Stimulated activated CD4-positive, alpha-beta T cell treated with anti-CD3 and anti-CD28 coated beads, Interleukin-2, amount 100 ng/mL, for 24 hours (primary cell): ENCODE measurements at regions not wholly inside any gene's neighbourhood (a gene's known extent, or its start where the extent isn't known, plus 50 kb on each side); places are given as distances from the start of the nearest gene placed in this dataset.
A peak's percentile ranks its signal among the peaks of the same experiment; 100 is the strongest.
"Not testable (repeated sequence)": the region's sequence is repeated elsewhere in the genome, so short reads cannot be mapped to it uniquely, and the experiment has no call there.

Experiments
- DNase-seq, 2 donors: peaks; one replicate each; pipeline ENCODE4 v3.0.0-alpha.2; 2020

DNA sequence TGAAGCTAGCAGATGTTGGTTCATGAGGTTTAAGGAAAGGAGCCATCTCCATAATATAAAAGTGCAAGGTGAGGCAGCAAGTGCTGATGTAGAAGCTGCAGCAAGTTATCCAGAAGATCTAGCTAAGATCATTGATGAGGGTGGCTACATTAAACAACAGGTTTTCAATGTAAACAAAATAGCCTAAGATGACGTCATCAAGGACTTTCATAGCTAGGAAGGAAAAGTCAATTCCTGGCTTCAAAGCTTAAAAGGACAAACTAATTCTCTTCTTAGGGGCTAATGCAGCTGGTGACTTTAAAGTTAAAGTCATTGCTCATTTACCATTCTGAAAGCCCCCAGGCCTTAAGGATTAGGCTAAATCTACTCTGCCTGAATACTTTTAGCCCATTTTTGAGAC is 141.9 kb downstream of the MID1IP1 start:
- DNase-seq, result no peak

GRCh38 chrX:38948046-38948445 is 146.8 kb downstream of the MID1IP1 start:
- no peak for DNase-seq

DNA sequence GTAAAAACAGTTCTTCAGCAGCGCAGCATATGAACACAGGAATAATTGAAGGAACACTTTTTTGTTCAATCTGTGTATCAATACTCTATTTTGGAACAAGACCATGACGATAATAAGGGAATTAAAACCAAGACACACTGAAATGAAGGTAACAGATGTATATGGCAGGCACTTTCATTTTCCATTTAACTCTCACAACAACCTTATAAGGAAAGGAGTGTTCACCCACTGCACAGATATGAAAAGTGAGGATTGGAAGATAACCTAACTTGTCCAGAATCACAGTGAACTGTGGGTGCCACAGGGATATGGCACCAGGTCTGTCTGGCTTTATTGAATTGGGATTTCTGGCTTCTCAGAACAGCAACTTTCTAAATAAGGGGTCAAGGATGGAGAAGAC is 153.3 kb downstream of the MID1IP1 start:
- no peak for DNase-seq

DNA sequence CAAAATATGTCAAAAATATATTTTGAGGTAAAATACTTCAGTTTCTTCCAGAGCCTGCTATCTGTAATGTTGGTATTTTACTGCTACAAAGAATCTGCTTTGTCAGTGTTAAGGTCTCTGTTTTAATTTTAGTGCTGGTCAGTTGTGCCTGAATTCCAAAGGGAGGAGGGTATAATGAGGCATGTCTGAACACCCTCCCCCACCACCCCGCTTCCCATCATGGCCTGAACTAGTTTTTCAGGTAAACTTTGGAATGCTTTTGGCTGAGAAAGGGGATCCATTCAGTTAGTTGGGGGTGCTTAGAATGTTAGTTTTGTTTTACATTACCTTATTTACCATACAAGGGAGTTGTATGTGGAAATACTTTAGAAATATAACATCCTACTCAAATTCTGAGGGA is 158.5 kb downstream of the MID1IP1 start:
- DNase-seq, result no peak

DNA sequence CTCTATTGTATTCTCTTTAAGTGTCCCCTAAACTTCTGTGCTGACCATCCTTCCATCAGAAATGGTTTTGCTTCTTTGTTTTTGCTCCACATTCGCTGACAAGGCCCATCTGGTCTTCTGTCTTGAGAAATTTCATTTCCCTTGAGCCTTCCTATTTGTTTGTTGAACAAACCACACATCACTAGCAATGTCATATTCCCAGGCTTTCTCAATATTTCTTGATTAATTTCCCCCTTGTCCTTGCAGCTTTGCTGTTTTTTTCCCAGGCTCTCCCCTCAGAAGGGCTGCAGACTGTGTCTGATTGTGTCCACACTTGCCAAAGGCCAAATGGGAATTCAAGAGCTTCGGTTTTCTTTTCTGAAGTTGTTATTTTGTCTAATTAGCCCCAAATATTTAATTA is 158.9 kb downstream of the MID1IP1 start:
- no peak for DNase-seq

- DNase-seq, result no peak
Observed at GRCh38 chrX:38961936-38962335, 160.7 kb downstream of the MID1IP1 start.

DNA sequence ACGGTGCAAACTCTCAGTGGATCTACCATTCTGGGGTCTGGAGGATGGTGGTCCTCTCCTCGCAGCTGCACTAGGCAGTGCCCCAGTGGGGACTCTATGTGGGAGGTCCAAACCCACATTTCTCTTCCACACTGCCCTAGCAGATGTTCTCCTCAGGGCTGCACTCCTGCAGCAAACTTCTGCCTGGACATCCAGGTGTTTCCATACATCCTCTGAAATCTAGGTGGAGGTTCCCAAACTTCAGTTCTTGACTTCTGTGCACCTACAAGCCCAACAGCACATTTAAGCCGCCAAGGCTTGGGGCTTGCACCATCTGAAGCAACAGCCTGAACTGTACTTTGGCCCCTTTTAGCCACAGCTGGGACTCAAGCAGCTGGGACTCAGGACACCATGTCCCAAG is 162.0 kb downstream of the MID1IP1 start:
- DNase-seq, result not testable (repeated sequence)

- DNase-seq, result no peak
Observed at GRCh38 chrX:38965888-38966287, 164.6 kb downstream of the MID1IP1 start.

- no peak for DNase-seq
Observed at GRCh38 chrX:38968344-38969216, 167.3 kb downstream of the MID1IP1 start.

GRCh38 chrX:38970074-38970473 is 168.8 kb downstream of the MID1IP1 start:
- no peak for DNase-seq

GRCh38 chrX:38970845-38971244 is 169.6 kb downstream of the MID1IP1 start:
- DNase-seq, result peak in 1 of 2 donors; percentile 10

DNA sequence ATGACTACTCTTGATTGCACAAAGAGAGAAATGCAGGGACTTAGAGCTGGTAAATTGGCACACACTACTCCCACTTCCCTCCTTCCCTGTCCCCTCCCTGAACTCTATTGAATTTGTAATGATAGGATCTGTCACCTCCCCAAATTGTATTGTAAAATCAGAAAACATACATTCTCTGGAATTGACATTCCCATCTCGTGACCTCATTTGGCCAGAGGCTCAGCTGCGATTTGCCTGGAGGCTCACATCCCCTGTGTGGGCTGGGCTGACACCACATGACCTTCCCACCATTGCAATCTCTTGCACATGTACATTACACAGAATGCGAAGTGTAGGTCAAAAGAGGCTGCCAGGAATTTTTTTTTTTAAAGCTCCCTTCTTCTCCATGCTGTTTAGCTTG is 172.1 kb downstream of the MID1IP1 start:
- DNase-seq, result no peak

DNA sequence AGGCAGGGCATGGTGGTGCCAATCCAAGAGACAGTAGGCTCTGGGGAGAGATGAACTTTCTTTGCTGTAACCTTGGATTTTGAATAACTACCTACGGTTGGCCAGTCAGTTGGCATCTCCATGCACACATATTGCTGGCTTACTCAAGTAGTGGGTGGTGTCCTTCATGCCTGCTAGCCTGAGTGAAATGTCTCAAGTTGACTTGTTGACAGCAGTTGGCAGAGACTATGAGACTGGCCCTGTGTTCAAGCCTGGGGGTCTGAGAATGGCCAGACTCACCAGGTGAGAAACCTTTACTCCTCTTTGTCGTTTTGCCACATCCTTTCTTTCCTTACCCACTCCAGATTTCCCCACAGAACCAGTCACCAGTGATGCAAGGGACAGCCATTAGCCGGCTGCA is 173.3 kb downstream of the MID1IP1 start:
- DNase-seq, result no peak

DNA sequence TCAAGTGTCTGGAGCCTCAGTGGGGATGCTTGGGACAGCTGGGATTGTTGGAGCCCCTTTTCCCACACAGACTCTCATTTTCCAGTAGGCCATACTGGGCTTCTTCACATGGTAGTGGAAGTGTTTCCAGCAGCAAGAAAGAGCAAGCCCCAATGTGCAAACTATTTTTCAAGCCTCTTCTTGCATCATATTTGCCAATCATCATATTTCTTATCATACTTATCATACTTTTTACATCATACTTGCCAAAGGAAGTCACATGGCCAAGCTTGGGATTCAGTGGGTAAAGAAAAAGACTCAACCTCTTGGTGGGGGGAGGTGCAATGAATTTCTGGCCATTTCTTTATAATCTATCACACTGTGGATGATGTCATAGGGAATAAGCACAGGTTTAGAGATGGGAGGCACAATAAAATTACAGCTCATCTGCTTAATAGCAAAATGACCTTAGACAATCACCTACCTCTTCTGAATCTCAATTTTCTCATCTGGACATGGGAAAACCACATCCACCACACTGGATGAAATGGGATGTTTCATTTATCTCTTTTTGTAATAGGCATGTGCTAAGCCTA is 174.2 kb downstream of the MID1IP1 start:
- DNase-seq, result no peak

- no peak for DNase-seq
Observed at GRCh38 chrX:38982370-38982769, 181.1 kb downstream of the MID1IP1 start.

- DNase-seq, result no peak
Observed at GRCh38 chrX:38982843-38983242, 181.6 kb downstream of the MID1IP1 start.

DNA sequence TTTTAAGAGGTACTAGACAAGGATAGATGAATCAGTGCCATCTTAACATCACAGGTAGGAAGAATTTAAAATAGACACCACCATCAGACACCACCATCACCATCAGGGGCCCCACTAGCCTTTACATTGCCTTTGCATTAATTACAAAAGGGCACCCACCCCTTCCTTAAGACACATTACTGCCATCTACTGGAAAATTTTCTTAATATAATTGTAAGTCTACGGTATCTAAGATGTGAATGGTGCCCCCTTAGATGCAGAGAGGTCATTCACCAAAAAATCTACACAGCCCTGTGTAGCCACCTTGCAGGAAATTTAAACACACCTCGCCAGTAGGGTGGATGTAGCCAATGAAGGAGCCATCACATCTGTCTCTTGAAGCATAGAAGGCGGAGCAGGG is 184.1 kb downstream of the MID1IP1 start:
- DNase-seq, result no peak

- no peak for DNase-seq
Observed at GRCh38 chrX:38985945-38986344, 184.7 kb downstream of the MID1IP1 start.

DNA sequence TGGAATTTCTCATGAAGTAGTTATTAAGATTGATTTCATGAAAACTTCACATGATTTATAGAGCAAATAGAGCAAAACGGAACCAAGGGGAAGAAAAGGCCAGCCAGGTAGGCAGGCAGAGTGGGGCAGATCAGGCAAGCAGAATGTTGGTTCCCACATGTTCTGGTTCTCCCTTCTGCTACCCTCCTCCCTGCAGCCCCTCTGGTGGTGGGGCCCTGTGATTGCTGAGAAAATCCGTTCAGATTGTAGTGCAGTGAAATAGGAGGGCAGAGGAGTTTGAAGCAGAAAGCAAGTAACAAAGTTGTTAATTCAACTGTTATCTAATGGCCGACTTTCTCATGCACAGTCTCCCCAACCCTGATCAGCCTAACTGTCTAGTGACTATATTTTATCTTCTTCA is 185.3 kb downstream of the MID1IP1 start:
- no peak for DNase-seq

DNA sequence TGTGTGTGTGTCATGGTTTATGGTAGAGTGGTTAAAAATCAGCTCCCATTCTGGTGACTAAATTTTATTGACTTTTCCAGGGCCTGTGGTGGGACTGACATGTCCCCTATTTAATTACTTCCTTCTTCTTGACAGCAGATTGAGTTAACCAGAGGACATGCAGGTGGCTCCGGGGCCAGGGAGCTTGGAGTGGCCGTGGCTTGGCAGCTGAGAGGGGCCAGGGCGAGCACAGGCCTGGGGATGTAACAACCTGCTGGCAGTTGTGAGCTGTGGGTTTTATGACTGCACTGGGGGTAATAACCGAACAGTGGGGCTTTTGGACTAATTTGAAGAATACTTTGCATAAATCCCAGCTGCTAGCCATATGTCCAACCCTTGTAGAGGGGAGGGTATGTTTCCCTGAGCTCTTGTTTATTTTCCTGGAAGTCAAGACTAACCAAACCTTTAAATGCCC is 186.0 kb downstream of the MID1IP1 start:
- no peak for DNase-seq

DNA sequence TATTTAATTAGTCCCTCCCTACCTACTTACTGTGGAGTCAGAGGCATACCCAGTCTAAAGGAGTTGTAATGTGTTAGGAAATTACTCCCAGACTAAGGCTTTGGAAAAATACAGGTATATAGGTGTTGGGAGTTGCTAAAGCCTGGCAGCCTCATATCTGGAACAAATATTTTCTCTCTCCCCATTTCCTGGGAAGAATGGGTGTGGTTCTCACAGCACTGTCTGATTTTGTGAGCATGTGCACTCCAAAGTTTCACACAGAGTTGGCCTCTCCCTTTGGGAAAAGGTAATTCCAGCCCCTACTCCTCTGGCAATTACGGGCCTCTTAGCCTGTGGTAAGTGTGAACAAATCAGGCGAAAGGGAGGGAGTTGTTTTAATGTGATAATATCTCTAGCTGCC is 187.0 kb downstream of the MID1IP1 start:
- DNase-seq, result no peak

DNA sequence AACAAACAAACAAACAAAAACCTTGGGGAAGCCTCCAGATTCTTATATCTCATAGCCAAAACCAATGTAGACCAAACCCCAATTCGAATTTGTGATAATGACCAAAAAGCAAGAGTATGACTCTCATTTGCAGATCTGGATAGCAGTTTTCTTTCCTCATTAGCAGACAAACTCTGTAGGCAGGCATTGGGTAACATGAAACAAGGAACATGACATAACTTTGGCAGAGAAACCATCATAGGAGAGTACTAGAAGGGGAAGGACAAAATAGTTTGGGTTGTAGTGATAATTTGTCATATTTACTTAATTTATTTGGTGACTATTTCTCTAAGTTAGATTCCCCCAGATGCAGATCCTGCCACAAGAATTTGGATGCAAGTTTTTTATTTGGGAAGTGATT is 187.8 kb downstream of the MID1IP1 start:
- DNase-seq, result no peak

DNA sequence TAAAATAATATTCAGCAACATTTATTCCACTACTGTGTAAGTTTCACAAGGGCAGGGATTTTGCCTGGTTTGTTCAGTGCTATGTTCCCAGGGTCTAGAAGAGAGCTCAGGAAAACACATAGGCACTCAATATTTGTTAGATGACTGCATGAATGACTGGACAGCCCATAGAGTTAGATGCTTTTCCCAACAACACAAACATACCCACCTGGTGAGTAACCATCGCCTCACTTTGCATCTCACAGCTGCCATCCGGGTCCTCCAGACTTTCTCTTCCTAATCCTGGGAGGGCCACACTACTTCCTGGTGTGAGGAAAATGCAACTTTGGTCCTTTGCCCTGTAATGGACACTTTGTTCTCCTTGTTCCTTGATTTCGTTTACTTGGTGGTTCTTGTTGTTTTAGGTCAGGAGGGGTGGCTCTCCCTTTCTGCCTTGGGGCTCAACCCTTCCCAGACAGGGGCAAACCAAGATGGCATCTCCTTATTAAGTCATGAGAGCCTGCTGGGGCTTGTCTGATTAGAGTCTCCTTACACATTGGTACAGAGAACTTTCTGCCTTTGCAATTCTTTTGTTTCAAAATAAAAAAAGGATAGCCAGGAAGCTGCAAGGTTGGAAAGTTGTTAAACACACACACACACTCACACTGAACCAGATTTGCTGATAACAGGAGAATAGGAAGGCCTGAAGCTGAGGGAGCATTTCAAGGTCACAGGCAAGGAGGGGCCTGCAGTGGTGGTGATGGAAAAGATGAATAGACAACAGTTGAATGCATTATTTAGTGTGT is 190.6 kb downstream of the MID1IP1 start:
- no peak for DNase-seq
